MV-4-11 (cell line): ENCODE measurements at regions not wholly inside any gene's neighbourhood (a gene's known extent, or its start where the extent isn't known, plus 50 kb on each side); places are given as distances from the start of the nearest gene placed in this dataset.

Experiments used
- DNase-seq: peaks from one replicate; lab custom pipeline; 2025; lab: John Stamatoyannopoulos, UW

DNA sequence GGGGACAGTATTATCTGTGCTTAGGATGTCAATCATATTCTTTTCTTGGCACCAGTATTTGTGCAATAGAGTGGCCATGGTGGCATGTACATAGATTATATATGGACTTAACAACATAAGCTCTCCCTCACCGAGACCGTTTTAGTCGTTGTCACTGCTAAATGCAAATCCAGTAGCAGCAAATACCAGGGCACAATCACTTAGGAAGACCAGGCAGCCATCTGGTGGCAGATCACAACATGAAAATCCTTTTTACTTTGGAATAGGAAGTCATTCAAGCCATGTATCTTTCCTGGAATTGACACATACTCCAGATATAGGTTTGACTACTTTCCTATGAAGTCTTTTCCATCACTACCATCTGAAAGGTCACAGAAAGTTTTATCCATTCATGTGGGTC lies 53.2 kb upstream of the C1orf87 start:
- no peak for DNase-seq
